IMR-90 (cell line): ENCODE measurements at regions not wholly inside any gene's neighbourhood (a gene's known extent, or its start where the extent isn't known, plus 50 kb on each side); places are given as distances from the start of the nearest gene placed in this dataset.

ENCODE experiments used
- ATAC-seq: fragments of 200-7000 bp; cut with Tn5 transposase; 2 replicates; pipeline ENCODE4 v1.9.1; 2020; ENCODE audit warnings: low read depth, mild to moderate bottlenecking, moderate library complexity
- BruUV-seq: library from RNA; stranded (reverse); fragments of 400-500 nt; replicated peaks from 2 replicates; lab custom pipeline; 2021; lab: Mats Ljungman, UMichigan
- CTCF ChIA-PET: fragments of 300-600 bp; formaldehyde crosslinking; extraction: SDS; loops from one replicate; lab custom pipeline; 2021; ENCODE audit warnings: antibody characterized with exemption; lab: Yijun Ruan, JAX
- POLR2A ChIA-PET: fragments of 300-600 bp; sonication (Branson Sonifier 250); formaldehyde crosslinking; loops from one replicate; lab custom pipeline; 2022; ENCODE audit warnings: antibody characterized with exemption; ENCODE audit not compliant: unreplicated experiment; lab: Charles Lee
- DNase-seq: peaks from one replicate; pipeline ENCODE4 v3.0.0; 2013
- H2AFZ ChIP-seq: replicated peaks from 2 replicates; pipeline ENCODE3; 2013; ENCODE audit warnings: low read length, mild to moderate bottlenecking; ENCODE audit not compliant: poor library complexity
- H2AK5ac ChIP-seq: 2 replicates; pipeline ENCODE4 v1.6.1; 2013; ENCODE audit warnings: low read depth, low read length, inconsistent platforms
- H2AK9ac ChIP-seq: replicated peaks from 2 replicates; pipeline ENCODE3; 2013; ENCODE audit warnings: mild to moderate bottlenecking, low read depth, low read length, moderate library complexity; ENCODE audit not compliant: poor library complexity
- H2BK120ac ChIP-seq: 2 replicates; pipeline ENCODE4 v1.6.1; 2013; ENCODE audit warnings: low read depth, low read length, inconsistent platforms
- H2BK15ac ChIP-seq: 3 replicates; pipeline ENCODE4 v1.6.1; 2013; ENCODE audit warnings: low read depth, low read length, inconsistent platforms
- H2BK20ac ChIP-seq: 2 replicates; pipeline ENCODE4 v1.6.1; 2013; ENCODE audit warnings: low read depth, mild to moderate bottlenecking, inconsistent platforms, low read length, moderate library complexity
- H2BK5ac ChIP-seq: 2 replicates; pipeline ENCODE4 v1.6.1; 2013; ENCODE audit warnings: mild to moderate bottlenecking, low read depth, low read length, inconsistent platforms; ENCODE audit not compliant: poor library complexity, severe bottlenecking
- H3K14ac ChIP-seq: replicated peaks from 2 replicates; pipeline ENCODE4 v1.6.1; 2013; ENCODE audit warnings: low read depth, low read length, inconsistent platforms
- H3K18ac ChIP-seq: 2 replicates; pipeline ENCODE4 v1.6.1; 2013; ENCODE audit warnings: low read depth, low read length, control low read depth
- H3K23ac ChIP-seq: 2 replicates; pipeline ENCODE4 v1.6.1; 2013; ENCODE audit warnings: low read depth, low read length, inconsistent platforms
- H3K27ac ChIP-seq: 2 replicates; pipeline ENCODE4 v1.5.1; 2013; ENCODE audit warnings: mild to moderate bottlenecking, control low read depth, low read length; ENCODE audit not compliant: insufficient read depth
- H3K27me3 ChIP-seq: 2 replicates; pipeline ENCODE4 v1.6.1; 2013; ENCODE audit warnings: low read length; ENCODE audit not compliant: control insufficient read depth, insufficient read depth
- H3K36me3 ChIP-seq: 2 replicates; pipeline ENCODE4 v1.6.1; 2013; ENCODE audit warnings: low read length, mixed read lengths; ENCODE audit not compliant: control insufficient read depth, insufficient read depth
- H3K4ac ChIP-seq: 2 replicates; pipeline ENCODE4 v1.6.1; 2013; ENCODE audit warnings: low read depth, low read length, inconsistent platforms
- H3K4me1 ChIP-seq: 2 replicates; pipeline ENCODE4 v1.6.1; 2013; ENCODE audit warnings: low read length, mixed read lengths; ENCODE audit not compliant: control insufficient read depth, insufficient read depth
- H3K4me2 ChIP-seq: 2 replicates; pipeline ENCODE4 v1.6.1; 2013; ENCODE audit warnings: low read depth, mild to moderate bottlenecking, control low read depth, low read length, moderate library complexity
- H3K4me3 ChIP-seq: 2 replicates; pipeline ENCODE4 v1.5.1; 2013; ENCODE audit warnings: low read depth, mild to moderate bottlenecking, control low read depth, low read length, moderate library complexity; ENCODE audit not compliant: insufficient read depth
- H3K56ac ChIP-seq: 2 replicates; pipeline ENCODE4 v1.6.1; 2013; ENCODE audit warnings: low read length, inconsistent platforms; ENCODE audit not compliant: insufficient read depth; ENCODE audit errors: extremely low read depth
- H3K79me1 ChIP-seq, 2 experiments: 2 replicates each; pipeline ENCODE4 v1.6.1; 2013; ENCODE audit warnings: low read length in 2 of 2, inconsistent platforms in 1 of 2, low read depth in 1 of 2
- H3K9ac ChIP-seq: 2 replicates; pipeline ENCODE4 v1.6.1; 2013; ENCODE audit warnings: low read depth, low read length, control low read depth
- H3K9me1 ChIP-seq: 2 replicates; pipeline ENCODE4 v1.6.1; 2013; ENCODE audit warnings: low read length, inconsistent platforms; ENCODE audit not compliant: insufficient read depth
- H3K9me3 ChIP-seq: 2 replicates; pipeline ENCODE4 v1.6.1; 2013; ENCODE audit warnings: low read length; ENCODE audit not compliant: control insufficient read depth, insufficient read depth
- H4K20me1 ChIP-seq: 2 replicates; pipeline ENCODE4 v1.6.1; 2013; ENCODE audit warnings: low read length, inconsistent platforms; ENCODE audit not compliant: insufficient read depth
- H4K5ac ChIP-seq: 2 replicates; pipeline ENCODE4 v1.6.1; 2013; ENCODE audit warnings: mild to moderate bottlenecking, low read depth, low read length, control low read depth
- H4K8ac ChIP-seq, 2 experiments: 2 replicates each; pipeline ENCODE4 v1.6.1; 2013; ENCODE audit warnings: low read depth in 2 of 2, low read length in 2 of 2, control low read depth in 1 of 2, inconsistent platforms in 1 of 2
- H4K91ac ChIP-seq: 2 replicates; pipeline ENCODE4 v1.6.1; 2013; ENCODE audit warnings: low read depth, low read length, inconsistent platforms; ENCODE audit not compliant: insufficient read depth
- MAFK ChIP-seq: IDR thresholded peaks from 2 replicates; pipeline ENCODE4 v1.6.1; 2012; ENCODE audit warnings: low read depth, low read length, improper control_type of control experiment
- RCOR1 ChIP-seq: IDR thresholded peaks from 2 replicates; pipeline ENCODE4 v1.6.1; 2012; ENCODE audit warnings: mild to moderate bottlenecking, low read length, improper control_type of control experiment; ENCODE audit not compliant: insufficient replicate concordance
- RFX5 ChIP-seq: IDR thresholded peaks from 2 replicates; pipeline ENCODE4 v1.8.0; 2012; ENCODE audit warnings: low read depth, mild to moderate bottlenecking, low read length, moderate library complexity
- WGBS, 2 experiments: methylation state at CpG; one replicate each; pipeline versions ENCODE4 v1.1.5 to v1.1.7; 2013; ENCODE audit warnings: missing lambda C conversion rate in 2 of 2; ENCODE audit not compliant: insufficient read length in 1 of 2; ENCODE audit errors: extremely low coverage in 2 of 2; 5-methylcytosine and 5-hydroxymethylcytosine counted together
- dilution Hi-C: fragments of 300-500 bp; cut with HindIII; formaldehyde crosslinking; loops from one replicate; pipeline ENCODE4 v1.14.3; 2018; ENCODE audit warnings: low sequenced_read_pairs; ENCODE audit not compliant: unreplicated experiment
- in situ Hi-C: fragments of 300-500 bp; cut with MboI; formaldehyde crosslinking; loops from 3 replicates; pipeline ENCODE4 v1.14.3; 2019; ENCODE audit warnings: low sequenced_read_pairs, inconsistent platforms, mixed read lengths
- intact Hi-C: fragments of 100-400 bp; cut with micrococcal nuclease; formaldehyde crosslinking; loops from 2 replicates; pipeline ENCODE4 v1.10.0; 2022

DNA sequence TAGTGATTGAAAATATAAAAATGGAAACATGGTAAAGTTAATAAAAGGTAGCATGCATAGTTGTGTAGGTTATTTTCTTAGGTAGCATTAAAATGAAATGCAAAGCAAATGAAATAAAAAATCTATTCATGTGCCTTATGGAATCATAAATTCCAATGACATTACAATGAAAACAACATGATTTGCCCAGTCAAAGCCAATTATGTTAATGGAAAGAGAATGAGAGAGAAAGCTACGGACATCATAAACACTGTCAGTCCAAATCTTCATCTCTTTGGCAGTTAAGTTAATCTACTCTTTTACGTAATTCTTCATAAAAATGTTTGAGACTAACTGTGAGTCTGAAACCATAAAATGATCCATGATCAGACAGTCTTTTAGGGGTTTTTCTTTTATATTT is 636.7 kb upstream of the SYT4 start:
- CTCF ChIA-PET, result no interaction called here
- no CpG with 5 or more reads among the region's 2 CpGs for WGBS, 2 experiments
- H3K36me3 ChIP-seq, result no peaks in the 10 kb centered on the region
- no peaks in the 10 kb centered on the region for H4K20me1 ChIP-seq
- no peak overlapping the region for H2AK5ac ChIP-seq
- no peak overlapping the region for H3K14ac ChIP-seq
- H3K79me1 ChIP-seq, result no peaks in the 10 kb centered on the region
- no peak overlapping the region for H3K4me2 ChIP-seq
- H2BK15ac ChIP-seq, result no peak overlapping the region
- H3K4ac ChIP-seq, result no peak overlapping the region
- TF ChIP-seq MAFK (no peak), RCOR1 (no peak), RFX5 (no peak)
- H2BK20ac ChIP-seq, result no peak overlapping the region
- no peak overlapping the region for H2BK120ac ChIP-seq
- no peak overlapping the region for H3K9ac ChIP-seq
- no peaks in the 10 kb centered on the region for H3K4me1 ChIP-seq
- POLR2A ChIA-PET, result interaction anchor here (0.6 kb wide), 1 partner anchor 13 kb away, joined by 3 read pairs; no protein-coding TSS in a partner anchor
- H4K8ac ChIP-seq, result no peak overlapping the region
- no peak overlapping the region for H2AFZ ChIP-seq
- H3K56ac ChIP-seq, result no peak overlapping the region
- no peak overlapping the region for H3K4me3 ChIP-seq
- no peaks in the 10 kb centered on the region for H3K9me1 ChIP-seq
- DNase-seq, result no peak
- dilution Hi-C loops (no loop called here), intact Hi-C loops (no loop called here), in situ Hi-C loops (no loop called here)
- no peak overlapping the region for H2BK5ac ChIP-seq
- H4K91ac ChIP-seq, result no peak overlapping the region
- H4K5ac ChIP-seq, result no peak overlapping the region
- H3K27ac ChIP-seq, result no peak overlapping the region
- H3K9me3 ChIP-seq, result no peaks in the 10 kb centered on the region
- ATAC-seq, result no peak
- no peak overlapping the region for H2AK9ac ChIP-seq
- no TSS peak for BruUV-seq
- no peaks in the 10 kb centered on the region for H3K27me3 ChIP-seq
- H3K23ac ChIP-seq, result no peak overlapping the region
- H3K18ac ChIP-seq, result no peak overlapping the region
